ENCODE measurements at regions not wholly inside any gene's neighbourhood (a gene's known extent, or its start where the extent isn't known, plus 50 kb on each side); places are given as distances from the start of the nearest gene placed in this dataset.
"Not testable (repeated sequence)": the region's sequence is repeated elsewhere in the genome, so short reads cannot be mapped to it uniquely, and the experiment has no call there.

DNA sequence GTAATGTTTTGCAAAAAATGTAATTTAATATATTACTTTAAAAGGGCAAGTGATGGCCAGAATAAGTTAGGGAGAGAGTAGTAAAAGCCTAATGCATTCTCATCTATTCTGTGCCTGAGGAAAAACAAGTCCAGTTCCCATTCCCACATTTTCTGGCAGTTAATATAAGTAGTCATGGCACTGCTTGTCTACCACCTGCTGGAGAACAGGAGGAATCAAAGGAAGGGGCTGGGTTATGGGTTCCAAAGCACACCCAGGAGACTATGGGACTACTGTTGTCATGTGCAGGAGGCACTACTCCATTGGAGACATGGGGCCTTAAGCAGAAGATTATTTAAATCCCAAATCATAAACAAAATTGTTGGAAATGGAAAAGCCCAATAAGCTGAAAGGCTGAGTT lies 2618.6 kb downstream of the ARAP2 start:
- no peak for DNase-seq

- DNase-seq: no peak
These were observed 2618.1 kb downstream of the ARAP2 start for GRCh38 chr4:33626221-33626620.

- no peak for DNase-seq
These were observed 2616.0 kb downstream of the ARAP2 start for GRCh38 chr4:33628296-33628695.

- no peak for DNase-seq
These were observed 2595.3 kb downstream of the ARAP2 start for GRCh38 chr4:33649015-33649414.

GRCh38 chr4:33649471-33649870 lies 2594.8 kb downstream of the ARAP2 start:
- DNase-seq: no peak

- DNase-seq: no peak
These were observed 2594.3 kb downstream of the ARAP2 start for GRCh38 chr4:33650036-33650435.

GRCh38 chr4:33658971-33659370 lies 2585.3 kb downstream of the ARAP2 start:
- no peak for DNase-seq

DNA sequence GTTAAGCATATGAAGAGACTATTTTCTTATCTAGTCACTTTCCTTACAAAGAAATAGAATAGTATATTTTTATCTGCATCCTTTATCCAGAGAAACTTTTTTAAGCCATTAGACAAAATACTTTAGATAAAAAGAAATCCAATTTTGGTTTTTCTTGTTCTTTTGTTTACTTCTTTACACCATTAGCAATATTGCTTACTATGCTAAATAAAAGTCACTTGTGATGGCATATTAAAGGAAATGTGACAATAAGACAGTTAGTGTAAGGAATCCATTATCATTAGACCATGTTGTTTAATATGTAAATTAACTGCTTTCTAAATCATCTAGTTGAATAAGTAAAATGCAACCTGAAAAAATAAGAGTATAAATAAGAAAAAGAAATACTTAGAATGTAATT lies 2582.7 kb downstream of the ARAP2 start:
- no peak for DNase-seq

DNA sequence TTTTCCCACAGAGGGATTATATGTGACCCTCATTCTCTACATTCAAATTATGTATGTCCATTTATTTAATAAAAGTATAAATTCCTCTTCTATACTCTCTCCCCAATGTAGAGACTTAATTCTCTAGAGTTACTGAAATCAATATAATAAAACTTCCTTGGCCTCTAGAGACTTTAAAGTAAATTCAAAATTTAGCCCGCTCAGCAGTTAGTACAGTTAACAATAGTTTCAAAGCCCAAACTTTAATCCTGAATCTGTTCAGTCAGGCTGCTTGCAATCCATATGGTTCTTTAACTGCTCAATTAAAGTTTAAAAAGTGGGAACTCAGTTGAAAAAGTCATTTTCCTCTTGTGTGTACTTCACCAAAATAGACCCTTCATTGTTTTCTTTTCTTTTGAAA lies 2558.4 kb downstream of the ARAP2 start:
- DNase-seq: no peak

DNA sequence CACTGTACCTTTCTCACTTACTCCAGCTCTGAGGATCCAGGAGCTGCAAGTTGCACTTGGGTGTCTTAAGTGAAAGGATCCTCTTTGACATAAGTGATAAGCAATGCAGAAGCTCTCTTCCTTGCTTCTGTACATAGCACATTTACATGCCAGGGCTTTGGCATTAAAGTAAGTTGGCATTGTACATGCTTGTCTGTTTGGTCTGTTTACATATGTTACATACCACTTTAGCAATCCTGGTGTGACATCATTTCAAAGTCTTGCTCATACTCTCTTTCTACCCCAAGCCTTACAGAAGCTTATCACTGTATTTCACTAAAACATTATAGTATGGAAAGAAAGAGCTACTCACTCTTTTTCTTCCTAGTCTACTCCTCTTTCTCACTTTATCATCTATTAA lies 2548.3 kb downstream of the ARAP2 start:
- DNase-seq: no peak

GRCh38 chr4:33696586-33696985 lies 2547.7 kb downstream of the ARAP2 start:
- DNase-seq: no peak

DNA sequence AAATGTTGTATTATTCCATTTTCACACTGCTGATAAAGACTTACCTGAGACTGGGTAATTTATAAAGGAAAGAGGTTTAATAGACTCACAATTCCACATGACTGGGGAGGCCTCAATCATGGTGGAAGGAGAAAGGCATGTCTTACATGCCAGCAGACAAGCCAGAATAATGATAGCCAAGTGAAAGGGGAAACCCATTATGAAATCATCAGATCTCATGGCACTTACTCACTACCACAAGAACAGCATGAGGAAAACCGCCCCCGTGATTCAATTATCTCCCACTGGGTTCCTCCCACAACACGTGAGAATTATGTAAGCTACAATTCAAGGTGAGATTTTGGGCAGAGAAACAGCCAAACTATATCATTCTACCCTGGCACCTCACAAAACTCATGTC lies 2535.1 kb downstream of the ARAP2 start:
- no peak for DNase-seq

DNA sequence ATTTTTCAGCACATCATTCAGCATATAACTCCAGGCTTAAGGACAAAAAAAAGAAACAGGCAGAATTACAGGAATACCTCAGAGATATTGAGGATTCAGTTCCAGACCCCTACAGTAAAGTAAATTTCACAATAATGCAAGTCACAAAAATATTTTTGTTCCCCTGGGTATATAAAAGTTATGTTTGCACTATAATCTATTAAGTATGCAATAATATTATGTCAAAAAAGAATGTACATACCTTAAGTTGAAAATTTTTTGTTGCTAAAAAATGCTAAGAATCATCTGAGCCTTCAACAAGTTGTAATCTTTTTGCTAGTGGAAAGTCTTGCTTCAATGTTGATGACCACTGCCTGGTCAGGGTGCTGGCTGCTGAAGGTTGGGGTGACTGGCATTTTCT lies 2532.5 kb downstream of the ARAP2 start:
- DNase-seq: no peak

DNA sequence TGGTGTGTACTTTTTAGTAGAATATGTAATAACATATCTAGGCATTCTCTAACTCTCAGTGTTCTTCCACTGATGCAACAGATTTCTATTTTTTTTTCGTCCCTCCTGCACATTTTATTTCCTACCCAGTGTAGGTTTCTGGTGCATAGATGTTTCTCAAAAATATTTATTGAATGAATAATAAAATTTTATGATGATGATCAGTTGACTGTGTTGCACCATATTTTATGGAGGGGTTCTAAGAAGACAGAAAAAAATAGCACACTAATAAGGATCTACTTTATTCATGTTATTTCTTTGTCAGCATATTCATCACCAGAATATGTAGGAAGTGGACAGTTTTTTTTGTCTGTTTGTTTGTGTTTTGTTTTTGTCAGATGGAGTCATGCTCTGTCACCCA lies 2529.3 kb downstream of the ARAP2 start:
- no peak for DNase-seq

DNA sequence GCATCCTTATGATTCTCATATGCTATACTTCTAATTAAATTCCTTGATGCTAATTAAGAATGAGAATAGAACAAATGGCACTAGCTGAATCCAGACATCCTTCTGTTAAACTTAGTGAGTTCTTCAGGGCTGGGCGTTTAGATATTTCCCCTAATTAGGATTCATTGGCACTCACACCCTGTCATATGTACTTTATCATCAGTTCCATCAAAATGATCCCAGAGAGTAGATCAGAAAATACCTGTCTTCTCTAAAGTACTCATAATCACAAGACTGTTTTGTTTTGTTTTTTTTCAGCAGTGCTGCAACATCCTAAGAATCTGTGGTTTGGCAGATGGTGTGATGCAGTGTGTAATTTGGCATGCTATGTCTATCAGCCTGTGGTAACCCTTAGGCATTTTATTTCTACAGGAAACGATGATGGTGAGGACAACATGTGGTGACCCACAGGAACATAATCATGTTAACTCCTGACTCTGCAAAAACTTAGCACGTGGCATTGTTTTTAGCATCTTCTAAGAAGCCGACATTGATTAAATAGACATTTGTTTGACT lies 2528.4 kb downstream of the ARAP2 start:
- DNase-seq: no peak

GRCh38 chr4:33722254-33722653 lies 2522.1 kb downstream of the ARAP2 start:
- DNase-seq: no peak

GRCh38 chr4:33722800-33723516 lies 2521.4 kb downstream of the ARAP2 start:
- no peak for DNase-seq

GRCh38 chr4:33724685-33725084 lies 2519.6 kb downstream of the ARAP2 start:
- no peak for DNase-seq

GRCh38 chr4:33725861-33726260 lies 2518.5 kb downstream of the ARAP2 start:
- DNase-seq: no peak

GRCh38 chr4:33737726-33738125 lies 2506.6 kb downstream of the ARAP2 start:
- DNase-seq: no peak

DNA sequence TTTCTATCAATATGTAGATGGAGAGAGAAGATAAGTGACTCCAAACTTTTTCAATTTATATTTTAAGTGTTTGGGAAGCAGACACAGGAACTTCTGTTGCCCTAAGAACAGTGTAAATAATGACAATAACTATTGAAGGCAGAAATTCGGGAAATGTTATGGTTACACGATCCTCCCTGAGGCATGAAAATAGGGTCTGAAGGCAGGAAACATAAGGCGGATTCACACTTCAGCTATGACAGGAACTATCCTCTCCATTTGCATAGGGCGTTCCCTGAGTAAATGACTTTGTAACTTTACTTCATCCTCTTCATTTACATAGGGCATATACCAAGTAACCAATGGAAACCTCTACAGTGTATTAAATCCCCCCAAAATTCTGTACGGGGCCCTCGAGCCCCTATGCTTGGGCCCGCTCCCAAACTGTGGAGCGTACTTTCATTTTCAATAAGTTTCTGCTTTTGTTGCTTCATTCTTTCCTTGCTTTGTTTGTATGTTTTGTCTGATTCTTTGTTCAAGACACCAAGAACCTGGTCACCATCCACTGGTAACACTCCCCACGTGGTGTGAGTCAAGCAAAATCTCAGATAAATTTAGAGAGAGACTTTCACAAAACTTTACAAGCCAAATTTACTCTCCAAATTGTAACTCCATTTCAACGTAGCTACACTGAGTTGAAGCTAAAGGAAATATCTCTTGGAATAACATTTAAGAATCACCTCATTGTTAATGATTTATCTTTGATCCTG lies 2504.3 kb downstream of the ARAP2 start:
- DNase-seq: no peak

DNA sequence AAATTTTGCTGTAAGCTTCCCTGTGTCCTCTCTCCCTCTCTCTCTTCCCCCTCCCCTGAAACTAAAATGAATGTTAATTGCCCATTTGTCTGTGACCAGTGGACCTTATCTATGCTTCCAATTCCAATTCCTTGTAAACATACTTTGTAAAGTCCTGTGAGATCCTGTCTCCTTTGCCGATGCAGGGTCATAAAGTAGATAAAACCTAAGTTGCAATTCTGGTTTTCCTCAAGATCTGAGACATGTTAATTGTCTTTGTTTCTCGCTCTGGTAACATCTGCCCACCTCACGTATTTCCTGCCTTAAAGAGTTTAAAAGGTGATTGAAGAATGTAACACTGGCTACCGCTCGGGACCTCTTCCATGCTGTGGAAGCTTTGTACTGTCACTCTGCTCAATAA lies 2503.4 kb downstream of the ARAP2 start:
- not testable (repeated sequence) for DNase-seq

GRCh38 chr4:33746979-33747378 lies 2497.3 kb downstream of the ARAP2 start:
- DNase-seq: no peak

DNA sequence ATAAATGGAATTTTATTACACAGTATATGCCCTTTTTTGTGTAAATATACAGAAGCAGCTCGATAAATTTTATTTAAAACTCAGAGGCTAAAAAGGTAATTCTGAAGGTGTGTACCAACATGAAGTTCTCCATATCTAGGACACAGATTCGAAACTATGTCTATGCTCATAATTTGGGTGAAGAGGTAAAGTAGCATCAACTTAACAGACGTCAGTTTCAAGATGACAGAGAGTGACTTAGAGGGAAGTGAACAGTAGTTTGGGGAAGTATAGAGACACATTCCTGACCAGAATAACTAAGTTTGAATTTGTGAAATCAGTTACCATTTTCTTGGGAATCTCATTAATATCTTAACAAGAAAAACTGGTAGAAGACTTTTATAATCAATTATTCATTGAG lies 2493.3 kb downstream of the ARAP2 start:
- DNase-seq: no peak

Data from stimulated activated CD8-positive, alpha-beta memory T cell treated with anti-CD3 and anti-CD28 coated beads, Interleukin-4, amount 100 ng/mL, for 48 hours (primary cell).